ENCODE measurements at regions not wholly inside any gene's neighbourhood (a gene's known extent, or its start where the extent isn't known, plus 50 kb on each side); places are given as distances from the start of the nearest gene placed in this dataset.

- DNase-seq (ENCODE audit: low spot score), result no peak
- no peak for TF ChIP-seq CTCF (IDR thresholded peaks at IDR 0.05; ENCODE audit: extremely low read depth, insufficient read depth, missing control alignments)
- in situ Hi-C loops (cut with MboI; ENCODE audit: low pct_unique_long_range_greater_than_20kb, low sequenced_read_pairs, unreplicated experiment), result no loop called here
Observed at GRCh38 chrX:4671344-4671743, 957.9 kb upstream of the PRKX start.

DNA sequence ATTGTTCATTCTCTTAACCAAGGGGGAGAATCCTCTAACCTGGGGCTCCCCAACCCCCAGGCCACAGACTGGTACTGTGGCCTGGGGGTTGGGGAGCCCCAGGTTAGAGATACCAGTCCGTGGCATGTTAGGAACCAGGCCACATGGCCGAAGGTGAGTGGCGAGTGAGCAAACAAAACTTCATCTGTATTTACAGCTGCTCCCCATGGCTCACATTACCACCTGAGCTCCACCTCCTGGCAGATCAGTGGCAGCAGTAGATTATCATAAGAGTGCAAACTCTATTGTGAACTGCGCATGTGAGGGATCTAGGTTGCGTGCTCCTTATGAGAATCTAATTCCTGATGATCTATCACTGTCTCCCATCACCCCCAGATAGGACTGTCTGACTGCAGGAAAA, 957.2 kb upstream of the PRKX start:
- TF ChIP-seq CTCF (IDR thresholded peaks at IDR 0.05; ENCODE audit: extremely low read depth, insufficient read depth, missing control alignments), result no peak
- no peak for DNase-seq (ENCODE audit: low spot score)
- in situ Hi-C loops (cut with MboI; ENCODE audit: low pct_unique_long_range_greater_than_20kb, low sequenced_read_pairs, unreplicated experiment), result no loop called here

DNA sequence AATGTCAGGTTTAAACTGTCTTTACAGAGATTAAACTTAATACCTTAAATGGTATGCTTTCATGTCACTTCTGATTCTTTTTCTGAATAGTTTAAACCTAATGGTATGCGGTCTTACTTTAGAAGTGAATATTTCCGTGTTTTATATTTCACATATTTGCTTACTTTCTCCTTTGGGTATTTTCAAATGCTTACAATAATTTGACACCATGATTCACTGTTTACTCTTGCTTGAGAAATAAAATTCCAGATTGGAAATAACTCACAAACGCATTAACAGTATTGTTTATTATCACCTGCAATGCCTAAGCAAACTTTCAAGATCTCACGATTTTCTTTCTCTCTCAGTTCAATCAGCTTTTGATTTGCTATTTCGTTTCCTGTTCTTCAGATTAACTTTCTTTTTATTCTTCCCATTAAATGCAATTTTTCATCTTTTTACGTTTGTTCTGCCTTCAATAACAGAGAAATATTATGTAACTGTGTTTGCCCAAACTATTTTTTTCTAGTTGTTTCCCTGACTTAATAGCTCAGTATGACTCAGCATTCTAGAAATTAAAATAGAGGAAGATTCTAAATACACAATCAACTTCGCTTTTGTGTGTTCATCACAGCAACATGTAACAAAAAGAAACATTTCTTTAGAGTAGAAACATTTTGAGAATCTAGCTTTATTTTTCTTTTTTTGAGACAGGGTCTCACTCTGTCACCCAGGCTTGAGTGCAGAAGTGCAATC, 955.5 kb upstream of the PRKX start:
- in situ Hi-C loops (cut with MboI; ENCODE audit: low pct_unique_long_range_greater_than_20kb, low sequenced_read_pairs, unreplicated experiment), result no loop called here
- DNase-seq (ENCODE audit: low spot score), result no peak
- no peak for TF ChIP-seq CTCF (IDR thresholded peaks at IDR 0.05; ENCODE audit: extremely low read depth, insufficient read depth, missing control alignments)

- no peak for TF ChIP-seq CTCF (IDR thresholded peaks at IDR 0.05; ENCODE audit: extremely low read depth, insufficient read depth, missing control alignments)
- in situ Hi-C loops (cut with MboI; ENCODE audit: low pct_unique_long_range_greater_than_20kb, low sequenced_read_pairs, unreplicated experiment), result no loop called here
- DNase-seq (ENCODE audit: low spot score), result no peak
Observed at GRCh38 chrX:4663085-4663484, 949.6 kb upstream of the PRKX start.

DNA sequence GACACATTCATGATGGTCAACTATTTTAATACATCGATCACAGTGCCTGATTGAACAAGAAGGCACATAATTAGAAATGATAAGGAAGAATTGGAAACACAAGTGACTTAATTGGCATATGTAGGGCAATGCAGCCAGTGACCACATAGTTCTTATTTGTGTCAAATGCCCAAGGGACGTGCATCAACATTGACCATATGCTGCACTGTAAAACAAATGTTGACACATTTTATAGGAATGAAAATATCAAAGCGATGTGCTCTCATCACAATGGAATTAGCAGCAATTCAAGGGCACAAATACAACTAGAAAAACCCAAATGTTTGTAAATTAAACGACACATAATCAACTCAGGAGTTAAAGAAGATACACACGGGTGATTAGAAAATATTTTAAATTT, 948.3 kb upstream of the PRKX start:
- no peak for DNase-seq (ENCODE audit: low spot score)
- TF ChIP-seq CTCF (IDR thresholded peaks at IDR 0.05; ENCODE audit: extremely low read depth, insufficient read depth, missing control alignments), result no peak
- in situ Hi-C loops (cut with MboI; ENCODE audit: low pct_unique_long_range_greater_than_20kb, low sequenced_read_pairs, unreplicated experiment), result no loop called here

DNA sequence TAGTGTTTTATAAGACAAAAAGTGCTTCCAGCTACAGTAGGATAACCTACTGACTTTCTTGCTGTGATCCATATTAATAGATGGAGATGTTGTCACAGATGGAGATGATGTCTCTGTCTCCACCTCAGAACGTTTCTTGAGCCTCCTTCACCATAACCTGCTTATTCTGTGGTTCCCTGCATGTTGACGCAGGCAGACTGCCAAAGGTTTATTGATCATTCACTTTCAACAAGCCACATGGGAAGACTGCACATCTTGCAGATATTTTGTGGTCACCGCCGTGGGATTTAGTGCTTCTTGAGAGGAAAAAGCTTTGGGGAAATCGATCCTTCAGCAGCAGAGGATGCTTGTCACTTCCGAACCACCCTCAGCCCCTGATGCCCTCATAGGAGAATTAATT, 943.0 kb upstream of the PRKX start:
- no peak for TF ChIP-seq CTCF (IDR thresholded peaks at IDR 0.05; ENCODE audit: extremely low read depth, insufficient read depth, missing control alignments)
- in situ Hi-C loops (cut with MboI; ENCODE audit: low pct_unique_long_range_greater_than_20kb, low sequenced_read_pairs, unreplicated experiment), result no loop called here
- no peak for DNase-seq (ENCODE audit: low spot score)
